Body of pancreas (tissue), 4 donors: ENCODE measurements at regions not wholly inside any gene's neighbourhood (a gene's known extent, or its start where the extent isn't known, plus 50 kb on each side); places are given as distances from the start of the nearest gene placed in this dataset.

Experiments used
- CTCF ChIP-seq, 7 experiments: fragments of 450-650 bp in 4 of 7; fragments of 200-600 bp in 3 of 7; sonication (generic) in 3 of 7; IDR thresholded peaks; one replicate each; pipeline ENCODE4 v1.5.1; 2016 to 2019; ENCODE audit warnings: antibody characterized with exemption in 7 of 7
- POLR2A ChIP-seq, 3 donors: fragments of 450-650 bp; IDR thresholded peaks; one replicate each; pipeline ENCODE4 v1.6.1; 2016; ENCODE audit warnings: antibody characterized with exemption in 3 of 3, mild to moderate bottlenecking in 2 of 3

GRCh38 chr3:26264708-26265107 lies 357.9 kb upstream of the LRRC3B start:
- no peak for TF ChIP-seq CTCF (IDR thresholded peaks at IDR 0.05)
- TF ChIP-seq POLR2A (IDR thresholded peaks at IDR 0.05): no peak
